Esophagus muscularis mucosa (tissue), 4 donors: ENCODE measurements at regions not wholly inside any gene's neighbourhood (a gene's known extent, or its start where the extent isn't known, plus 50 kb on each side); places are given as distances from the start of the nearest gene placed in this dataset.

ENCODE experiments used
- DNase-seq: peaks from one replicate; pipeline ENCODE4 v3.0.0-alpha.2; 2017; ENCODE audit errors: extremely low spot score
- H3K27ac ChIP-seq, 4 donors: fragments of 200-600 bp; sonication (generic); replicated peaks in 1 of 4; 1 replicate in 3 of 4; 2 replicates in 1 of 4; pipeline ENCODE4 v1.5.1; 2016 to 2019; ENCODE audit warnings: mild to moderate bottlenecking in 1 of 4
- H3K27me3 ChIP-seq, 4 donors: fragments of 200-600 bp; sonication (generic); one replicate each; pipeline versions ENCODE4 v1.5.1 to v1.6.0; 2016 to 2019
- H3K36me3 ChIP-seq, 4 donors: fragments of 200-600 bp; sonication (generic); one replicate each; pipeline ENCODE4 v1.5.1; 2016 to 2019
- H3K4me1 ChIP-seq, 4 donors: fragments of 200-600 bp; sonication (generic); one replicate each; pipeline ENCODE4 v1.5.1; 2016 to 2019
- H3K4me3 ChIP-seq, 4 donors: fragments of 200-600 bp; sonication (generic); 1 replicate in 2 of 4; 2 replicates in 2 of 4; pipeline ENCODE4 v1.5.1; 2016 to 2019; ENCODE audit warnings: mild to moderate bottlenecking in 4 of 4, moderate library complexity in 1 of 4
- H3K9me3 ChIP-seq, 4 donors: fragments of 200-600 bp; sonication (generic); 1 replicate in 3 of 4; 2 replicates in 1 of 4; pipeline ENCODE4 v1.5.1; 2016 to 2019
- CTCF ChIP-seq, 3 experiments: fragments of 200-600 bp in 2 of 3; fragments of 450-650 bp in 1 of 3; sonication (generic) in 2 of 3; IDR thresholded peaks; one replicate each; pipeline ENCODE4 v1.5.1; 2017 to 2019; ENCODE audit warnings: antibody characterized with exemption in 3 of 3, mild to moderate bottlenecking in 2 of 3, moderate library complexity in 1 of 3
- EP300 ChIP-seq: sonication (generic); formaldehyde crosslinking; IDR thresholded peaks from one replicate; pipeline ENCODE4 v1.6.1; 2017; ENCODE audit warnings: antibody characterized with exemption
- POLR2A ChIP-seq: fragments of 450-650 bp; IDR thresholded peaks from one replicate; pipeline ENCODE4 v1.6.1; 2017; ENCODE audit warnings: antibody characterized with exemption, moderate library complexity, mild to moderate bottlenecking, low read depth
- POLR2AphosphoS5 ChIP-seq, 2 donors: sonication (generic); formaldehyde crosslinking; IDR thresholded peaks; one replicate each; pipeline ENCODE4 v1.6.1; 2017; ENCODE audit warnings: antibody characterized with exemption in 2 of 2
- WGBS: methylation state at CpG from one replicate; pipeline ENCODE4 v1.1.5; 2018; 5-methylcytosine and 5-hydroxymethylcytosine counted together
- intact Hi-C: fragments of 100-400 bp; cut with DNase I; formaldehyde crosslinking; loops from one replicate; pipeline ENCODE4 v1.15.1; 2023

- no peak for TF ChIP-seq CTCF (IDR thresholded peaks at IDR 0.05)
- TF ChIP-seq POLR2AphosphoS5 (IDR thresholded peaks at IDR 0.05), result no peak
- TF ChIP-seq POLR2A, result no peak
- TF ChIP-seq EP300, result no peak
- no peak for DNase-seq
- Histone ChIP-seq H3K9me3 (no peaks in the 10 kb centered on the region), H3K27me3 (no peaks in the 10 kb centered on the region), H3K4me3 (no peak overlapping the region), H3K27ac (no peak overlapping the region), H3K36me3 (no peaks in the 10 kb centered on the region), H3K4me1 (no peaks in the 10 kb centered on the region)
- intact Hi-C loops, result no loop called here
- 31% methylated on average over 1 of the region's 1 CpG for WGBS
Measured at GRCh38 chr11:96781082-96781481, 391.3 kb downstream of the JRKL start.

GRCh38 chr11:96782632-96783031 is 392.8 kb downstream of the JRKL start:
- no peaks in the 10 kb centered on the region for H3K4me1 ChIP-seq
- no peak overlapping the region for H3K4me3 ChIP-seq
- H3K27ac ChIP-seq, result no peak overlapping the region
- no peak for DNase-seq
- H3K27me3 ChIP-seq, result no peaks in the 10 kb centered on the region
- peaks cover 0 to 1% (median 0%) of the 10 kb centered on the region in 4 donors for H3K9me3 ChIP-seq
- no peak for TF ChIP-seq CTCF (IDR thresholded peaks at IDR 0.05)
- no peak for TF ChIP-seq POLR2A
- TF ChIP-seq EP300, result no peak
- no peak for TF ChIP-seq POLR2AphosphoS5 (IDR thresholded peaks at IDR 0.05)
- intact Hi-C loops, result no loop called here
- no peaks in the 10 kb centered on the region for H3K36me3 ChIP-seq
- WGBS, result 54% methylated on average over 2 of the region's 2 CpGs

- Histone ChIP-seq H3K36me3 (no peaks in the 10 kb centered on the region), H3K9me3 (peaks cover 0 to 8% (median 0%) of the 10 kb centered on the region in 4 donors), H3K27ac (no peak overlapping the region), H3K4me1 (no peaks in the 10 kb centered on the region), H3K4me3 (no peak overlapping the region), H3K27me3 (no peaks in the 10 kb centered on the region)
- no peak for TF ChIP-seq CTCF (IDR thresholded peaks at IDR 0.05)
- no peak for TF ChIP-seq EP300
- no peak for TF ChIP-seq POLR2A
- no peak for TF ChIP-seq POLR2AphosphoS5 (IDR thresholded peaks at IDR 0.05)
- intact Hi-C loops, result no loop called here
- DNase-seq, result no peak
- WGBS, result 77% methylated on average over 3 of the region's 3 CpGs
Measured at GRCh38 chr11:96783311-96783710, 393.5 kb downstream of the JRKL start.

- TF ChIP-seq POLR2A (no peak), CTCF (IDR thresholded peaks at IDR 0.05) (no peak), POLR2AphosphoS5 (IDR thresholded peaks at IDR 0.05) (no peak), EP300 (no peak)
- DNase-seq, result no peak
- Histone ChIP-seq H3K36me3 (no peaks in the 10 kb centered on the region), H3K4me3 (no peak overlapping the region), H3K27ac (no peak overlapping the region), H3K9me3 (peaks cover 0 to 13% (median 0%) of the 10 kb centered on the region in 4 donors), H3K27me3 (no peaks in the 10 kb centered on the region), H3K4me1 (no peaks in the 10 kb centered on the region)
- intact Hi-C loops, result no loop called here
- WGBS, result 81% methylated on average over 4 of the region's 4 CpGs
Measured at GRCh38 chr11:96785073-96785472, 395.3 kb downstream of the JRKL start.

- Histone ChIP-seq H3K36me3 (no peaks in the 10 kb centered on the region), H3K27me3 (no peaks in the 10 kb centered on the region), H3K27ac (no peak overlapping the region), H3K4me3 (no peak overlapping the region), H3K9me3 (no peaks in the 10 kb centered on the region), H3K4me1 (no peaks in the 10 kb centered on the region)
- 91% methylated on average over 2 of the region's 2 CpGs for WGBS
- DNase-seq, result no peak
- intact Hi-C loops, result no loop called here
- TF ChIP-seq CTCF (IDR thresholded peaks at IDR 0.05) (no peak), POLR2AphosphoS5 (IDR thresholded peaks at IDR 0.05) (no peak), POLR2A (no peak), EP300 (no peak)
Measured at GRCh38 chr11:96794152-96794551, 404.3 kb downstream of the JRKL start.
